C4-2B (cell line): ENCODE measurements at regions not wholly inside any gene's neighbourhood (a gene's known extent, or its start where the extent isn't known, plus 50 kb on each side); places are given as distances from the start of the nearest gene placed in this dataset.

Experiments
- CTCF ChIP-seq: fragments of 450-650 bp; conservative IDR thresholded peaks from 2 replicates; pipeline ENCODE4 v1.5.1; 2017; ENCODE audit warnings: mild to moderate bottlenecking
- ZFX ChIP-seq: fragments of 450-650 bp; IDR thresholded peaks from 2 replicates; pipeline ENCODE4 v1.6.1; 2017

- TF ChIP-seq CTCF (no peak), ZFX (no peak)
Measured at GRCh38 chr7:115812794-115813193, 217.8 kb downstream of the TFEC start.
